Trophoblast cell (in vitro differentiated cells and primary cell): ENCODE measurements at regions not wholly inside any gene's neighbourhood (a gene's known extent, or its start where the extent isn't known, plus 50 kb on each side); places are given as distances from the start of the nearest gene placed in this dataset.

Experiments
- DNase-seq, 2 donors: peaks; one replicate each; pipeline ENCODE4 v3.0.0-alpha.2; 2016
- H2AFZ ChIP-seq: 2 replicates; pipeline ENCODE4 v1.6.1; 2013; ENCODE audit warnings: low read length, moderate library complexity, mild to moderate bottlenecking; ENCODE audit not compliant: insufficient read depth, poor library complexity
- H2AK5ac ChIP-seq: 2 replicates; pipeline ENCODE4 v1.6.1; 2013; ENCODE audit warnings: mild to moderate bottlenecking, low read length
- H2BK120ac ChIP-seq: 2 replicates; pipeline ENCODE4 v1.6.1; 2013; ENCODE audit warnings: low read length, mild to moderate bottlenecking, moderate library complexity; ENCODE audit not compliant: insufficient read depth, poor library complexity
- H2BK12ac ChIP-seq: 2 replicates; pipeline ENCODE4 v1.6.1; 2013; ENCODE audit warnings: mild to moderate bottlenecking, low read length, moderate library complexity
- H2BK5ac ChIP-seq: 2 replicates; pipeline ENCODE4 v1.6.1; 2013; ENCODE audit warnings: low read length, low read depth, moderate library complexity, mild to moderate bottlenecking; ENCODE audit not compliant: poor library complexity
- H3K14ac ChIP-seq: 2 replicates; pipeline ENCODE4 v1.6.1; 2013; ENCODE audit warnings: mild to moderate bottlenecking, low read length
- H3K18ac ChIP-seq: 2 replicates; pipeline ENCODE4 v1.6.1; 2013; ENCODE audit warnings: mild to moderate bottlenecking, low read length
- H3K23ac ChIP-seq: 2 replicates; pipeline ENCODE4 v1.6.1; 2013; ENCODE audit warnings: low read length
- H3K27ac ChIP-seq: 2 replicates; pipeline ENCODE4 v1.5.1; 2013; ENCODE audit warnings: low read depth, mild to moderate bottlenecking, inconsistent platforms, low read length, moderate library complexity
- H3K27me3 ChIP-seq: 2 replicates; pipeline ENCODE4 v1.6.1; 2013; ENCODE audit warnings: inconsistent platforms, mild to moderate bottlenecking, low read length, moderate library complexity; ENCODE audit not compliant: insufficient read depth
- H3K36me3 ChIP-seq, 2 experiments: 1 replicate in 1 of 2; 2 replicates in 1 of 2; pipeline ENCODE4 v1.6.1; 2013; ENCODE audit warnings: low read length in 2 of 2, mild to moderate bottlenecking in 2 of 2, moderate library complexity in 1 of 2; ENCODE audit not compliant: insufficient read depth in 2 of 2, control insufficient read depth in 1 of 2
- H3K4ac ChIP-seq: 2 replicates; pipeline ENCODE4 v1.6.1; 2013; ENCODE audit warnings: low read depth, mild to moderate bottlenecking, low read length, moderate library complexity
- H3K4me1 ChIP-seq, 2 experiments: 1 replicate in 1 of 2; 2 replicates in 1 of 2; pipeline ENCODE4 v1.6.1; 2013; ENCODE audit warnings: low read length in 2 of 2, mild to moderate bottlenecking in 2 of 2, moderate library complexity in 1 of 2; ENCODE audit not compliant: insufficient read depth in 2 of 2, control insufficient read depth in 1 of 2
- H3K4me2 ChIP-seq: 2 replicates; pipeline ENCODE4 v1.6.1; 2013; ENCODE audit warnings: inconsistent platforms, mild to moderate bottlenecking, low read length, moderate library complexity
- H3K4me3 ChIP-seq: 2 replicates; pipeline ENCODE4 v1.5.1; 2013; ENCODE audit warnings: mild to moderate bottlenecking, low read depth, low read length, inconsistent platforms
- H3K79me1 ChIP-seq: one replicate; pipeline ENCODE4 v1.6.1; 2013; ENCODE audit warnings: low read length
- H3K79me2 ChIP-seq: 2 replicates; pipeline ENCODE4 v1.6.1; 2013; ENCODE audit warnings: low read length, mild to moderate bottlenecking; ENCODE audit not compliant: control insufficient read depth, insufficient read depth, poor library complexity
- H3K9ac ChIP-seq: 2 replicates; pipeline ENCODE4 v1.6.1; 2013; ENCODE audit warnings: mild to moderate bottlenecking, low read length
- H3K9me3 ChIP-seq: 2 replicates; pipeline ENCODE4 v1.6.1; 2013; ENCODE audit warnings: low read depth, mild to moderate bottlenecking, control low read depth, inconsistent platforms, low read length; ENCODE audit not compliant: insufficient read depth
- H4K12ac ChIP-seq: 2 replicates; pipeline ENCODE4 v1.6.1; 2013; ENCODE audit warnings: low read depth, mild to moderate bottlenecking, low read length, moderate library complexity
- H4K8ac ChIP-seq: 2 replicates; pipeline ENCODE4 v1.6.1; 2013; ENCODE audit warnings: low read depth, mild to moderate bottlenecking, low read length, moderate library complexity
- H4K91ac ChIP-seq: one replicate; pipeline ENCODE4 v1.6.1; 2013; ENCODE audit warnings: low read depth, mild to moderate bottlenecking, low read length, moderate library complexity
- WGBS: extraction: QIAGEN DNeasy Blood & Tissue Kit; methylation state at CpG from one replicate; pipeline ENCODE4 v1.1.7; 2013; ENCODE audit warnings: missing lambda C conversion rate; ENCODE audit not compliant: insufficient read length, insufficient coverage; ENCODE audit errors: extremely low coverage; 5-methylcytosine and 5-hydroxymethylcytosine counted together

DNA sequence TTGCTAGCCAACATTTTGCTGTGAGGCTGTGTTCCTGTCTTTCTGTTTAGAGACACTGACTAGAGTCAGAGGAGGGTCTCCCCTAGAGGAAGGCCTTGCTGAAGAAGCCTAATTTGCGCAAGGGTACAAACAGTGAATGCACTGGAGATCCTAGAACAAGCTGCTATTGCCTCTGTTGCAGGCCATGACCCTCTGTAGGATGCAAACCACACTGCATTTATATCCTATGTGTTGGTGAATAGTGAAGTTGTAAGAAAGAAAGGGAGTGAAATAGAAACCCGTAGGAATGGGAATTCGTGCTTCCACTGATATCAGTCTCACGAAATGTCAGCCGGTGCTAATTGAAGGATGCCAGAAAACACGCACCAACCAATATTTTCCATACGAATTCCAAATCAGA lies 88.2 kb downstream of the GJA1 start:
- Histone ChIP-seq H3K27ac (no peak overlapping the region), H2AK5ac (no peak overlapping the region)
- no CpG with 5 or more reads among the region's 7 CpGs for WGBS

GRCh38 chr6:121526282-121526681 lies 90.8 kb downstream of the GJA1 start:
- Histone ChIP-seq H4K12ac (no peak overlapping the region), H3K9ac (no peak overlapping the region), H3K4me1 (no peaks in the 10 kb centered on the region), H3K27me3 (no peaks in the 10 kb centered on the region), H3K79me1 (peaks cover 2% of the 10 kb centered on the region), H3K9me3 (no peaks in the 10 kb centered on the region), H2BK120ac (no peak overlapping the region), H3K27ac (no peak overlapping the region), H3K79me2 (no peaks in the 10 kb centered on the region), H2AK5ac (no peak overlapping the region), H4K91ac (no peak overlapping the region), H3K18ac (no peak overlapping the region), H3K23ac (no peak overlapping the region), H3K4ac (no peak overlapping the region), H2AFZ (no peak overlapping the region), H3K4me3 (no peak overlapping the region), H4K8ac (no peak overlapping the region), H3K14ac (no peak overlapping the region), H3K4me2 (no peak overlapping the region), H2BK12ac (no peak overlapping the region), H2BK5ac (no peak overlapping the region), H3K36me3 (no peaks in the 10 kb centered on the region)
- no CpG with 5 or more reads among the region's 1 CpG for WGBS
- DNase-seq = no peak

More for the DNA sequence above, 88.2 kb downstream of the GJA1 start:
- Histone ChIP-seq H4K8ac (no peak overlapping the region), H3K4me2 (no peak overlapping the region), H2AFZ (no peak overlapping the region), H3K4me1 (peaks cover 0 to 3% of the 10 kb centered on the region in 2 experiments), H2BK12ac (no peak overlapping the region), H4K91ac (no peak overlapping the region), H3K14ac (no peak overlapping the region), H4K12ac (no peak overlapping the region), H2BK120ac (no peak overlapping the region), H3K23ac (no peak overlapping the region), H3K18ac (no peak overlapping the region), H3K9me3 (no peaks in the 10 kb centered on the region), H3K4me3 (no peak overlapping the region), H3K36me3 (no peaks in the 10 kb centered on the region), H3K79me2 (no peaks in the 10 kb centered on the region), H3K27me3 (no peaks in the 10 kb centered on the region), H3K79me1 (peaks cover 2% of the 10 kb centered on the region), H3K9ac (no peak overlapping the region), H3K4ac (no peak overlapping the region), H2BK5ac (no peak overlapping the region)
- no peak for DNase-seq

DNA sequence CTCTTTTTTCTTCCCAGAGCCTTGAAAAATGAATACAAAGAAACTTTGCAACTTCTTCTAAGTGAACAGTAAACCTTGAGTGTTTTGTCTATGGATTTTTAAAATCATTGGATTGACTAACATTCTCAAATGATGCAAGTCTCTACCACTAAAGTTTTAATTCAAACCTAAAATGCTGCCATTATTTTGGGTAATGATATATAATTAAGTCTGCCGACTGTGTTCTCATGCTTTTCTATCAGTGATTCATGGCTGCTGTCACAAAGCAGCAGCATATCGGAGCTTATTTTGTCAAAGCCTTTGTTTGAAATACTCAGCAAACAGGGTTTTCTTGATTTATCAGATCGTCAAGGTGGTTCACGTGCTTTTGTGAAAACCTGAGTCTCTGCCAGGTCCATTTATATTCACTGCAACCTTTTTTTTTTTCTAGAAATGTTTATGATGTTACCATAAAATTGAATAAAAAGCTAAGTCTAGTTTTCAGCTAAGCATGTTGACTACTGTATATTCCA lies 96.3 kb downstream of the GJA1 start:
- peak in 1 of 2 donors; percentile 41 for DNase-seq
- Histone ChIP-seq H2BK120ac (no peak overlapping the region), H3K23ac (no peak overlapping the region), H2AK5ac (no peak overlapping the region), H2BK12ac (no peak overlapping the region), H3K9me3 (no peaks in the 10 kb centered on the region), H3K36me3 (no peaks in the 10 kb centered on the region), H3K27ac (no peak overlapping the region), H4K91ac (no peak overlapping the region), H3K79me1 (no peaks in the 10 kb centered on the region), H3K4ac (no peak overlapping the region), H4K12ac (no peak overlapping the region), H3K4me2 (no peak overlapping the region), H2BK5ac (no peak overlapping the region), H3K14ac (no peak overlapping the region), H2AFZ (no peak overlapping the region), H3K4me1 (no peaks in the 10 kb centered on the region), H4K8ac (no peak overlapping the region), H3K27me3 (no peaks in the 10 kb centered on the region), H3K4me3 (no peak overlapping the region), H3K79me2 (no peaks in the 10 kb centered on the region), H3K18ac (no peak overlapping the region), H3K9ac (no peak overlapping the region)
- no CpG with 5 or more reads among the region's 4 CpGs for WGBS

GRCh38 chr6:121533321-121533841 lies 97.9 kb downstream of the GJA1 start:
- DNase-seq = no peak
- H3K79me1 ChIP-seq = no peaks in the 10 kb centered on the region
- H3K4me3 ChIP-seq = no peak overlapping the region
- H2BK12ac ChIP-seq = no peak overlapping the region
- no peak overlapping the region for H3K4ac ChIP-seq
- no peak overlapping the region for H2AK5ac ChIP-seq
- H3K9ac ChIP-seq = no peak overlapping the region
- no peaks in the 10 kb centered on the region for H3K27me3 ChIP-seq
- H3K14ac ChIP-seq = no peak overlapping the region
- WGBS = no CpG with 5 or more reads among the region's 3 CpGs
- H3K79me2 ChIP-seq = no peaks in the 10 kb centered on the region
- H3K27ac ChIP-seq = no peak overlapping the region
- peaks cover 0 to 1% of the 10 kb centered on the region in 2 experiments for H3K36me3 ChIP-seq
- H2BK5ac ChIP-seq = no peak overlapping the region
- H3K18ac ChIP-seq = no peak overlapping the region
- H4K91ac ChIP-seq = no peak overlapping the region
- no peak overlapping the region for H2BK120ac ChIP-seq
- no peaks in the 10 kb centered on the region for H3K9me3 ChIP-seq
- no peak overlapping the region for H2AFZ ChIP-seq
- no peak overlapping the region for H4K12ac ChIP-seq
- no peak overlapping the region for H3K4me2 ChIP-seq
- no peak overlapping the region for H4K8ac ChIP-seq
- H3K4me1 ChIP-seq = no peaks in the 10 kb centered on the region
- no peak overlapping the region for H3K23ac ChIP-seq
